Smooth muscle cell (in vitro differentiated cells): ENCODE measurements at regions not wholly inside any gene's neighbourhood (a gene's known extent, or its start where the extent isn't known, plus 50 kb on each side); places are given as distances from the start of the nearest gene placed in this dataset. TPM values are rescaled to one million over a fixed set of nuclear protein-coding genes. Genes with fewer than 3 reads are reported as not detected.

Experiments used
- DNase-seq: peaks from one replicate; lab custom pipeline; 2025; ENCODE audit not compliant: unreplicated experiment; lab: John Stamatoyannopoulos, UW
- H2AFZ ChIP-seq: fragments of 200-600 bp; sonication (generic); 2 replicates; pipeline ENCODE4 v1.6.0; 2016; ENCODE audit warnings: antibody characterized with exemption, low read depth, mild to moderate bottlenecking
- H3F3A ChIP-seq: fragments of 200-600 bp; sonication (generic); 2 replicates; pipeline ENCODE4 v1.6.0; 2017; ENCODE audit warnings: antibody characterized with exemption, low read depth
- H3K27ac ChIP-seq: fragments of 200-600 bp; sonication (generic); 2 replicates; pipeline ENCODE4 v1.5.1; 2016; ENCODE audit warnings: low read depth, mild to moderate bottlenecking
- H3K27me3 ChIP-seq: fragments of 200-600 bp; sonication (generic); 2 replicates; pipeline ENCODE4 v1.6.1; 2016; ENCODE audit warnings: low read depth, mild to moderate bottlenecking
- H3K36me3 ChIP-seq: fragments of 200-600 bp; sonication (generic); 2 replicates; pipeline ENCODE4 v1.5.1; 2016; ENCODE audit warnings: low read depth
- H3K4me1 ChIP-seq: fragments of 200-600 bp; sonication (generic); 2 replicates; pipeline ENCODE4 v1.5.1; 2016; ENCODE audit warnings: low read depth
- H3K4me2 ChIP-seq: fragments of 200-600 bp; sonication (generic); 2 replicates; pipeline ENCODE4 v1.6.0; 2016; ENCODE audit warnings: mild to moderate bottlenecking
- H3K4me3 ChIP-seq: fragments of 200-600 bp; sonication (generic); 2 replicates; pipeline ENCODE4 v1.5.1; 2016; ENCODE audit warnings: mild to moderate bottlenecking
- H3K79me2 ChIP-seq: fragments of 200-600 bp; sonication (generic); 2 replicates; pipeline ENCODE4 v1.6.0; 2016; ENCODE audit warnings: low read depth, mild to moderate bottlenecking
- H3K9ac ChIP-seq: fragments of 200-600 bp; sonication (generic); 2 replicates; pipeline ENCODE4 v1.6.0; 2016; ENCODE audit warnings: low read depth
- H3K9me3 ChIP-seq: fragments of 200-600 bp; sonication (generic); replicated peaks from 2 replicates; pipeline ENCODE4 v1.5.1; 2016; ENCODE audit warnings: low read depth
- H4K20me1 ChIP-seq: fragments of 200-600 bp; sonication (generic); 2 replicates; pipeline ENCODE4 v1.6.0; 2016; ENCODE audit warnings: low read depth
- WGBS: methylation state at CpG from one replicate; pipeline ENCODE4 v1.1.7; 2016; ENCODE audit warnings: low lambda C conversion rate; 5-methylcytosine and 5-hydroxymethylcytosine counted together
- small RNA-seq: library from RNA; depleted of rRNA; stranded (forward); fragments of <200 nt; gene quantifications from one replicate; pipeline ENCODE3, GENCODE V24; 2014
- TF ChIP-seq, protein P1 (sequence below): fragments of 200-600 bp; sonication (generic); IDR thresholded peaks from 2 replicates; pipeline ENCODE4 v1.5.1; 2017; ENCODE audit warnings: borderline replicate concordance, mild to moderate bottlenecking, antibody characterized with exemption; ENCODE audit not compliant: insufficient read depth, poor library complexity, severe bottlenecking

- Histone ChIP-seq H2AFZ (no peak overlapping the region), H3K4me1 (no peaks in the 10 kb centered on the region), H3K27me3 (peaks cover 4% of the 10 kb centered on the region), H3K9me3 (no peaks in the 10 kb centered on the region), H3K9ac (no peak overlapping the region), H3K4me2 (no peak overlapping the region), H4K20me1 (no peaks in the 10 kb centered on the region), H3F3A (no peaks in the 10 kb centered on the region), H3K27ac (no peak overlapping the region), H3K4me3 (no peak overlapping the region), H3K79me2 (no peaks in the 10 kb centered on the region), H3K36me3 (no peaks in the 10 kb centered on the region)
- TF ChIP-seq, protein P1, sequence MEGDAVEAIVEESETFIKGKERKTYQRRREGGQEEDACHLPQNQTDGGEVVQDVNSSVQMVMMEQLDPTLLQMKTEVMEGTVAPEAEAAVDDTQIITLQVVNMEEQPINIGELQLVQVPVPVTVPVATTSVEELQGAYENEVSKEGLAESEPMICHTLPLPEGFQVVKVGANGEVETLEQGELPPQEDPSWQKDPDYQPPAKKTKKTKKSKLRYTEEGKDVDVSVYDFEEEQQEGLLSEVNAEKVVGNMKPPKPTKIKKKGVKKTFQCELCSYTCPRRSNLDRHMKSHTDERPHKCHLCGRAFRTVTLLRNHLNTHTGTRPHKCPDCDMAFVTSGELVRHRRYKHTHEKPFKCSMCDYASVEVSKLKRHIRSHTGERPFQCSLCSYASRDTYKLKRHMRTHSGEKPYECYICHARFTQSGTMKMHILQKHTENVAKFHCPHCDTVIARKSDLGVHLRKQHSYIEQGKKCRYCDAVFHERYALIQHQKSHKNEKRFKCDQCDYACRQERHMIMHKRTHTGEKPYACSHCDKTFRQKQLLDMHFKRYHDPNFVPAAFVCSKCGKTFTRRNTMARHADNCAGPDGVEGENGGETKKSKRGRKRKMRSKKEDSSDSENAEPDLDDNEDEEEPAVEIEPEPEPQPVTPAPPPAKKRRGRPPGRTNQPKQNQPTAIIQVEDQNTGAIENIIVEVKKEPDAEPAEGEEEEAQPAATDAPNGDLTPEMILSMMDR = no peak
- 90% methylated on average over 11 of the region's 11 CpGs for WGBS
- DNase-seq = no peak
These were observed 224.2 kb downstream of the KCNC2 start for GRCh38 chr12:74985293-74985985.

- DNase-seq = no peak
- Histone ChIP-seq H3K27ac (no peak overlapping the region), H3K79me2 (no peaks in the 10 kb centered on the region), H3K9me3 (no peaks in the 10 kb centered on the region), H3K4me2 (no peak overlapping the region), H3F3A (no peaks in the 10 kb centered on the region), H3K27me3 (peaks cover 4% of the 10 kb centered on the region), H2AFZ (no peak overlapping the region), H3K9ac (no peak overlapping the region), H3K36me3 (no peaks in the 10 kb centered on the region), H4K20me1 (no peaks in the 10 kb centered on the region), H3K4me1 (no peaks in the 10 kb centered on the region), H3K4me3 (no peak overlapping the region)
- 92% methylated on average over 5 of the region's 5 CpGs for WGBS
- TF ChIP-seq, protein P1 = no peak
These were observed 223.7 kb downstream of the KCNC2 start for GRCh38 chr12:74985986-74986319.

- no peak overlapping the region for H3K4me2 ChIP-seq
- no peaks in the 10 kb centered on the region for H3K27me3 ChIP-seq
- H3K36me3 ChIP-seq = no peaks in the 10 kb centered on the region
- H3K4me3 ChIP-seq = no peak overlapping the region
- no peak for DNase-seq
- TF ChIP-seq, protein P1 = no peak
- H3K9me3 ChIP-seq = no peaks in the 10 kb centered on the region
- no peak overlapping the region for H3K9ac ChIP-seq
- no peaks in the 10 kb centered on the region for H3K4me1 ChIP-seq
- no peaks in the 10 kb centered on the region for H3F3A ChIP-seq
- H3K27ac ChIP-seq = no peak overlapping the region
- no peaks in the 10 kb centered on the region for H4K20me1 ChIP-seq
- no peak overlapping the region for H2AFZ ChIP-seq
- H3K79me2 ChIP-seq = no peaks in the 10 kb centered on the region
These were observed 221.5 kb downstream of the KCNC2 start for GRCh38 chr12:74988156-74988555.

Small RNA genes lying in the stretch of these regions (small RNA-seq; reads per million reads assigned to genes)
- gene AC123904.2 = not detected
